ENCODE measurements at regions not wholly inside any gene's neighbourhood (a gene's known extent, or its start where the extent isn't known, plus 50 kb on each side); places are given as distances from the start of the nearest gene placed in this dataset.

DNA sequence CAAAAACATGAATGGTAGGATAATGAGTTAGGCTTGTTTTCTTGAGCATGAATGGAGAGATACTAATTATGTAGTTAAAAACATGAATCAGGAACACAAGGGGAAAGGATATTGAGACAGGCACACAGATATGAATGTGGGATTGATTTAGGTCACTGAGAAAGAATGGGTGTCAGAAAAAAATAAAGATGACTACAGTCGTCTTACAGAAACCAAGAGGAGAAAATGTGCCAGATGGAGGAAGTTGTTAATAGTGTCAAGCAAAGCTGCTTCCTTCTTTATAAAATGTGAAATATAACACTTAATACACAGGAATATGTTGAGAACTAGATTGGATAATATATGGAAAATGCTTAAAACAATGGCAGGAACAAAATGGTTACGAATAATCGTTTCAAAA lies 173.3 kb upstream of the BET1 start:
- no peak overlapping the region for H3K4me3 ChIP-seq (ENCODE audit: low read depth, low read length)
- no peak for TF ChIP-seq CTCF (IDR thresholded peaks at IDR 0.05; ENCODE audit: control insufficient read depth, extremely low read depth, insufficient read depth)
- DNase-seq (ENCODE audit: low read depth): no peak

- no peak for DNase-seq (ENCODE audit: low read depth)
- TF ChIP-seq CTCF (IDR thresholded peaks at IDR 0.05; ENCODE audit: control insufficient read depth, extremely low read depth, insufficient read depth): no peak
- no peak overlapping the region for H3K4me3 ChIP-seq (ENCODE audit: low read depth, low read length)
Observed at GRCh38 chr7:94178230-94178629, 174.1 kb upstream of the BET1 start.

GRCh38 chr7:94179466-94179865 lies 175.3 kb upstream of the BET1 start:
- no peak for DNase-seq (ENCODE audit: low read depth)
- H3K4me3 ChIP-seq (ENCODE audit: low read depth, low read length): no peak overlapping the region
- no peak for TF ChIP-seq CTCF (IDR thresholded peaks at IDR 0.05; ENCODE audit: control insufficient read depth, extremely low read depth, insufficient read depth)

DNA sequence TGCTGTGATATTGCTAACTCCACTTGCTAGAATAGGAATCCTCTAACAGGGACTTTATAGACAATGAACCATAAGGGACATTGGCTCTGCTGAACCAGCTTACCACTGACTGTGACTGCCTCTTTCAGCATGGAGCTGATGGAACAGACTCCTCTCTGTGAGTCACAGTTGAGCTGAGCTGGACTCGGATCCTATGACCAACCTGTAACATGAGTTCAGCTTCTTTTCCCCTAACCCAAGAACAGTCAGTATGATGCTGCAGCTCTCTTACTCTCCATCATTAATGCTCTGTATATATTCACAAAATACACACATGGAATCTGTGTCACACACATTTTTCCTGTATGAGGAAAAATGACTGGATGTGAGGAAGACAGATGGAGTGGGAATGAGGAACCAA lies 177.9 kb upstream of the BET1 start:
- TF ChIP-seq CTCF (IDR thresholded peaks at IDR 0.05; ENCODE audit: control insufficient read depth, extremely low read depth, insufficient read depth): no peak
- no peak for DNase-seq (ENCODE audit: low read depth)
- H3K4me3 ChIP-seq (ENCODE audit: low read depth, low read length): no peak overlapping the region

DNA sequence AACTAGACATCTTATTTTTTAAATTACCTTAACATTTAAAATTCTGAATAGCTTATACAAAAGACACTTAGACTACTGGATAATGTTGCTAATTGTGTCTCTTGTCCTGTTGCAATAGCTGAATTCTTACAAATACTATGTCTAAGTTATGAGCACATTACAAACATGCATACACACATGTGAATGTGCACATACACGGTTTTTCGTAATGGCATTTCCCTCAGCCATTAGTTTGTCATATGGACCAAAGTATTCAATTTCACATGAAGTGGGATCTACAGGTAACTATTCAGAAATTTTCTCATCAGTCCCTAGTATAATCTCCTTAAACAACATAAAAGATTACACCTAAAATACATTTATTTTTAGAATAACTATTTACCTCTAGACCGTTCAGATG lies 178.6 kb upstream of the BET1 start:
- no peak for TF ChIP-seq CTCF (IDR thresholded peaks at IDR 0.05; ENCODE audit: control insufficient read depth, extremely low read depth, insufficient read depth)
- no peak for DNase-seq (ENCODE audit: low read depth)
- no peak overlapping the region for H3K4me3 ChIP-seq (ENCODE audit: low read depth, low read length)

DNA sequence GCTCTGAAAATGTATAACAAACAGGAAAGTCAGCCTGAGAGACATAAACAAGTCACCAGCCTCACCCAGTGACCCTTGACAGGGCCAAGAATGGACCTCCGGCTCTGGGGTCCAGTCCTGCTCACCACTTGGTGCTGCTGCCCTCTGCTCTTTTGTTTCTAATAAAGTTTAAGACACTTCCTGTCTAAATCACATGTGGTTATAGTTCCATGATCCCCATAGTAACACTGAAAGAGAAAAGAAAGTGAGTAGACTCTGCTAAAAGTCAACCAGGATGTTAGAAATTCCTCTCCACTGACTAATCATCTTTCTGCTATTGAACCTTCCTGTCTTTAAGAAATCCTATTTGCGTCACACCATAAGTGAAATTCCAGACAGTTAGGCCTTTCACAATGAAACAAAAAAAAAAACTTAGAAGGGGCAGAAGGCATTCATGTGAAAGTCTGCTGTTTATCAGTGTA lies 179.2 kb upstream of the BET1 start:
- H3K4me3 ChIP-seq (ENCODE audit: low read depth, low read length): no peak overlapping the region
- TF ChIP-seq CTCF (IDR thresholded peaks at IDR 0.05; ENCODE audit: control insufficient read depth, extremely low read depth, insufficient read depth): no peak
- no peak for DNase-seq (ENCODE audit: low read depth)

- DNase-seq (ENCODE audit: low read depth): no peak
- no peak for TF ChIP-seq CTCF (IDR thresholded peaks at IDR 0.05; ENCODE audit: control insufficient read depth, extremely low read depth, insufficient read depth)
- no peak overlapping the region for H3K4me3 ChIP-seq (ENCODE audit: low read depth, low read length)
Observed at GRCh38 chr7:94183891-94184290, 179.7 kb upstream of the BET1 start.

Data from LNCaP clone FGC (cell line).